ENCODE measurements at regions not wholly inside any gene's neighbourhood (a gene's known extent, or its start where the extent isn't known, plus 50 kb on each side); places are given as distances from the start of the nearest gene placed in this dataset.

GRCh38 chr3:152516216-152516615 lies 247.5 kb downstream of the MBNL1 start:
- in situ Hi-C loops (cut with HindIII; ENCODE audit: low sequenced_read_pairs) = no loop called here

- in situ Hi-C loops (cut with HindIII; ENCODE audit: low sequenced_read_pairs) = no loop called here
Measured at GRCh38 chr3:152517502-152517901, 248.8 kb downstream of the MBNL1 start.

GRCh38 chr3:152518346-152518745 lies 249.6 kb downstream of the MBNL1 start:
- in situ Hi-C loops (cut with HindIII; ENCODE audit: low sequenced_read_pairs) = no loop called here

GRCh38 chr3:152519376-152519775 lies 250.6 kb downstream of the MBNL1 start:
- in situ Hi-C loops (cut with HindIII; ENCODE audit: low sequenced_read_pairs) = no loop called here

- in situ Hi-C loops (cut with HindIII; ENCODE audit: low sequenced_read_pairs) = no loop called here
Measured at GRCh38 chr3:152522036-152522435, 253.3 kb downstream of the MBNL1 start.

- in situ Hi-C loops (cut with HindIII; ENCODE audit: low sequenced_read_pairs) = no loop called here
Measured at GRCh38 chr3:152524198-152525140, 255.7 kb downstream of the MBNL1 start.

- in situ Hi-C loops (cut with HindIII; ENCODE audit: low sequenced_read_pairs) = no loop called here
Measured at GRCh38 chr3:152531717-152532116, 263.0 kb downstream of the MBNL1 start.

- in situ Hi-C loops (cut with HindIII; ENCODE audit: low sequenced_read_pairs) = no loop called here
Measured at GRCh38 chr3:152538518-152538917, 269.8 kb downstream of the MBNL1 start.

GRCh38 chr3:152539191-152539764 lies 270.5 kb downstream of the MBNL1 start:
- in situ Hi-C loops (cut with HindIII; ENCODE audit: low sequenced_read_pairs) = no loop called here

GRCh38 chr3:152540120-152540519 lies 271.4 kb downstream of the MBNL1 start:
- in situ Hi-C loops (cut with HindIII; ENCODE audit: low sequenced_read_pairs) = no loop called here

GRCh38 chr3:152547153-152547552 lies 278.4 kb downstream of the MBNL1 start:
- in situ Hi-C loops (cut with HindIII; ENCODE audit: low sequenced_read_pairs) = no loop called here

- in situ Hi-C loops (cut with HindIII; ENCODE audit: low sequenced_read_pairs) = no loop called here
Measured at GRCh38 chr3:152549263-152549662, 280.5 kb downstream of the MBNL1 start.

GRCh38 chr3:152550284-152550683 lies 281.6 kb downstream of the MBNL1 start:
- in situ Hi-C loops (cut with HindIII; ENCODE audit: low sequenced_read_pairs) = no loop called here

GRCh38 chr3:152554980-152555379 lies 280.0 kb upstream of the P2RY1 start:
- in situ Hi-C loops (cut with HindIII; ENCODE audit: low sequenced_read_pairs) = no loop called here

- in situ Hi-C loops (cut with HindIII; ENCODE audit: low sequenced_read_pairs) = no loop called here
Measured at GRCh38 chr3:152555666-152556291, 279.2 kb upstream of the P2RY1 start.

GRCh38 chr3:152556731-152557254 lies 278.1 kb upstream of the P2RY1 start:
- in situ Hi-C loops (cut with HindIII; ENCODE audit: low sequenced_read_pairs) = no loop called here

GRCh38 chr3:152557302-152557999 lies 277.5 kb upstream of the P2RY1 start:
- in situ Hi-C loops (cut with HindIII; ENCODE audit: low sequenced_read_pairs) = no loop called here

- in situ Hi-C loops (cut with HindIII; ENCODE audit: low sequenced_read_pairs) = no loop called here
Measured at GRCh38 chr3:152558386-152558785, 276.5 kb upstream of the P2RY1 start.

GRCh38 chr3:152559246-152559645 lies 275.7 kb upstream of the P2RY1 start:
- in situ Hi-C loops (cut with HindIII; ENCODE audit: low sequenced_read_pairs) = no loop called here

- in situ Hi-C loops (cut with HindIII; ENCODE audit: low sequenced_read_pairs) = no loop called here
Measured at GRCh38 chr3:152564459-152564858, 270.5 kb upstream of the P2RY1 start.

GRCh38 chr3:152574461-152575079 lies 260.4 kb upstream of the P2RY1 start:
- in situ Hi-C loops (cut with HindIII; ENCODE audit: low sequenced_read_pairs) = no loop called here
